PC-9 (cell line): ENCODE measurements at regions not wholly inside any gene's neighbourhood (a gene's known extent, or its start where the extent isn't known, plus 50 kb on each side); places are given as distances from the start of the nearest gene placed in this dataset.

Source experiments
- BruUV-seq: library from RNA; stranded (reverse); fragments of 400-500 nt; replicated peaks from 2 replicates; lab custom pipeline; 2021; lab: Mats Ljungman, UMichigan
- CTCF ChIA-PET: fragments of 300-600 bp; sonication (Branson Sonifier 250); formaldehyde crosslinking; loops from one replicate; lab custom pipeline; 2022; ENCODE audit warnings: antibody characterized with exemption; lab: Charles Lee
- POLR2A ChIA-PET: fragments of 300-600 bp; sonication (Branson Sonifier 250); formaldehyde crosslinking; loops from one replicate; lab custom pipeline; 2022; ENCODE audit warnings: antibody characterized with exemption; ENCODE audit not compliant: unreplicated experiment; lab: Charles Lee
- DNase-seq, 2 experiments: peaks; one replicate each; pipeline versions ENCODE4 v3.0.0 to v3.0.0-alpha.2; 2015 to 2022; ENCODE audit warnings: mixed read lengths in 1 of 2
- H2AFZ ChIP-seq: fragments of 200-600 bp; sonication (generic); 2 replicates; pipeline ENCODE4 v1.8.1; 2017; ENCODE audit warnings: antibody characterized with exemption
- H3F3A ChIP-seq: fragments of 200-600 bp; sonication (generic); 2 replicates; pipeline ENCODE4 v1.8.1; 2017; ENCODE audit warnings: antibody characterized with exemption, mild to moderate bottlenecking, low read depth; ENCODE audit not compliant: insufficient read depth
- H3K27ac ChIP-seq: fragments of 200-600 bp; sonication (generic); 2 replicates; pipeline ENCODE4 v1.6.1; 2016; ENCODE audit warnings: mixed run types
- H3K27me3 ChIP-seq: fragments of 200-600 bp; sonication (generic); 2 replicates; pipeline ENCODE4 v1.6.1; 2016; ENCODE audit warnings: low read depth, mixed run types; ENCODE audit not compliant: insufficient read depth
- H3K36me3 ChIP-seq: fragments of 200-600 bp; sonication (generic); 2 replicates; pipeline ENCODE4 v1.6.1; 2016; ENCODE audit warnings: low read depth, mixed run types
- H3K4me1 ChIP-seq: fragments of 200-600 bp; sonication (generic); replicated peaks from 2 replicates; pipeline ENCODE4 v1.6.1; 2016; ENCODE audit warnings: mixed run types; ENCODE audit not compliant: insufficient read depth
- H3K4me2 ChIP-seq: fragments of 200-600 bp; sonication (generic); 2 replicates; pipeline ENCODE4 v1.6.1; 2017; ENCODE audit warnings: mixed run types
- H3K4me3 ChIP-seq: fragments of 200-600 bp; sonication (generic); 2 replicates; pipeline ENCODE4 v1.6.1; 2016; ENCODE audit warnings: mixed run types
- H3K79me2 ChIP-seq: fragments of 200-600 bp; sonication (generic); 2 replicates; pipeline ENCODE4 v1.6.1; 2017; ENCODE audit warnings: low read depth, mixed run types
- H3K9me2 ChIP-seq: fragments of 200-600 bp; sonication (generic); 2 replicates; pipeline ENCODE4 v1.8.1; 2017; ENCODE audit warnings: mild to moderate bottlenecking; ENCODE audit not compliant: insufficient read depth
- H3K9me3 ChIP-seq: fragments of 200-600 bp; sonication (generic); 2 replicates; pipeline ENCODE4 v1.8.1; 2016; ENCODE audit warnings: low read depth; ENCODE audit not compliant: insufficient read depth
- H4K20me1 ChIP-seq: fragments of 200-600 bp; sonication (generic); 2 replicates; pipeline ENCODE4 v1.8.1; 2017; ENCODE audit not compliant: insufficient read depth
- EZH2 ChIP-seq: fragments of 200-600 bp; sonication (generic); IDR thresholded peaks from 2 replicates; pipeline ENCODE4 v1.8.0; 2017; ENCODE audit warnings: antibody characterized with exemption, low read depth
- intact Hi-C: fragments of 100-400 bp; cut with micrococcal nuclease; formaldehyde crosslinking; loops from one replicate; pipeline ENCODE4 v1.10.0; 2022; ENCODE audit not compliant: unreplicated experiment
- TF ChIP-seq, protein P1 (sequence below): fragments of 200-600 bp; sonication (generic); conservative IDR thresholded peaks from 2 replicates; pipeline ENCODE4 v1.6.1; 2017; ENCODE audit warnings: mixed run types, antibody characterized with exemption, mild to moderate bottlenecking, moderate library complexity

DNA sequence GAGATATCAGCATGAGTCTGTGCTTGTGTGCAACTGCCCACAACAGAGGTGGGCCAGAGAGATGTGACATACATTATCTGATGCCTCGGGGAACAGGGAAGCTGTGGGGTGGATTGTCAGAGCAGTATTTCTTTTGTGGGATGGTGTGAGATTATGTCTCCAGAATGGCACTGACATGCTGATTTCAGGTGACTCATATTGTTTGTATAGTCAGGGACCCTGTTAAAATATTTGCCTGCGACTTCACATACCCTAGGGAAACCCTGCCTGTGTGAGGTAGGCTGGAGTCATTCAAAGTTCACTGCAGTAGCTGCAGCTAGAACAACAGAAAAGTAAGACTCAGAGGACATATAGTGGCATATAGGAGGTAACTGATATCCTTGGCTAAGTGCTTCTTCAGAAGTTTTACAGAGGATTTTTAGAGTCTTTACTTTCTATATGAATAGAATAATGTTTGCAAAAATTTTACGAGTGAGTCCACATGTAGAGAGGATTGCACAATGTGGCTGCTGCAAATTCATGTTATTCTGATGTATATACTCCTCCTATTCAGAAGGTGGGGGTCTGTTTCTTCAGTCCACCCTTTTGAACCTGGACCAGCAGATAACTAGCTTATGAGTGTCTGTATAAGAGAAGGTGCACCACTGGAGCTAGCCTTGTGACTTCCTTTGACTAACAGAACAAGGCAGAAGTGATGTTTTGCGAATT lies 89.3 kb downstream of the MACIR start:
- H3K9me2 ChIP-seq = no peaks in the 10 kb centered on the region
- H3K27ac ChIP-seq = peak overlapping the region; percentile 33; the same call in 1 of the 2 replicates
- no peaks in the 10 kb centered on the region for H3K9me3 ChIP-seq
- peaks cover 17% of the 10 kb centered on the region for H3K4me1 ChIP-seq
- ChIA-PET CTCF (no interaction called here), POLR2A (interaction anchor here (0.7 kb wide), 1 partner anchor 785 kb away, joined by 5 read pairs; no protein-coding TSS in a partner anchor)
- no peaks in the 10 kb centered on the region for H3K79me2 ChIP-seq
- peak; percentile 26 to 72 for DNase-seq
- H3K36me3 ChIP-seq = no peaks in the 10 kb centered on the region
- peaks cover 9% of the 10 kb centered on the region; the same call in 1 of the 2 replicates for H3F3A ChIP-seq
- no peaks in the 10 kb centered on the region for H4K20me1 ChIP-seq
- no peak overlapping the region for H3K4me3 ChIP-seq
- intact Hi-C loops = no loop called here
- H3K27me3 ChIP-seq = no peaks in the 10 kb centered on the region
- H2AFZ ChIP-seq = peak overlapping the region; percentile 30; the same call in 1 of the 2 replicates
- peak overlapping the region; percentile 44 for H3K4me2 ChIP-seq
- TF ChIP-seq, protein P1, sequence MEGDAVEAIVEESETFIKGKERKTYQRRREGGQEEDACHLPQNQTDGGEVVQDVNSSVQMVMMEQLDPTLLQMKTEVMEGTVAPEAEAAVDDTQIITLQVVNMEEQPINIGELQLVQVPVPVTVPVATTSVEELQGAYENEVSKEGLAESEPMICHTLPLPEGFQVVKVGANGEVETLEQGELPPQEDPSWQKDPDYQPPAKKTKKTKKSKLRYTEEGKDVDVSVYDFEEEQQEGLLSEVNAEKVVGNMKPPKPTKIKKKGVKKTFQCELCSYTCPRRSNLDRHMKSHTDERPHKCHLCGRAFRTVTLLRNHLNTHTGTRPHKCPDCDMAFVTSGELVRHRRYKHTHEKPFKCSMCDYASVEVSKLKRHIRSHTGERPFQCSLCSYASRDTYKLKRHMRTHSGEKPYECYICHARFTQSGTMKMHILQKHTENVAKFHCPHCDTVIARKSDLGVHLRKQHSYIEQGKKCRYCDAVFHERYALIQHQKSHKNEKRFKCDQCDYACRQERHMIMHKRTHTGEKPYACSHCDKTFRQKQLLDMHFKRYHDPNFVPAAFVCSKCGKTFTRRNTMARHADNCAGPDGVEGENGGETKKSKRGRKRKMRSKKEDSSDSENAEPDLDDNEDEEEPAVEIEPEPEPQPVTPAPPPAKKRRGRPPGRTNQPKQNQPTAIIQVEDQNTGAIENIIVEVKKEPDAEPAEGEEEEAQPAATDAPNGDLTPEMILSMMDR = no peak
- no peak for TF ChIP-seq EZH2
- no TSS peak for BruUV-seq

DNA sequence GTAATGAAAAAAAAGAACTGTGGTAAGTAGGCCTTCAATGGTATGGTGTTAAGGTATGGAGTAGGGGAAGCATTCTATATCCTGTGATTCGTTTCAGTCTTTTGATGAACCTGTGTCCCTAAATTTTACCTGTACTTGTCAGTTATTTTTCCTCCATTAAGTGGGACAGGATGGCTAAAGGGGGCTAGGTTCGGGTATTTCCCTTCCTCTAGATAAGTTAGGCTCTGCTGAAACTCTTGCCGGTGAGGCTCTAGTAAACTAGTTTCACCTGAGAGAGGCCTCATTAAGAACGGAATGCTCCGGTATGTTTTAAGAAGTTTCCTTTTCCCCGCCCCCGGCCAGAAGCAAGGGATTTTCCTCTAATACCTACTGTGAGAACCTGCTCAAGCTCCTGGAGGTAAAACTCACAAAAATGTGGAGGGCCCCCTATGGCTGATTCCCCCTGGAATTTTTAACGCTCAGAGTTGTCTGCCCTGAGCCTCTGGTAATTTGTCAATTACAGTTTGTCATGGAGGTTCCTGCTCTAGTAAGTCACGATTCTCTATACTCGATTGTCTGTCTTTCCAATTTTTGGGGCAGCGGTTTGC lies 87.7 kb downstream of the MACIR start:
- DNase-seq = no peak
- Histone ChIP-seq H2AFZ (no peak overlapping the region), H3K4me2 (no peak overlapping the region), H3K4me1 (peaks cover 17% of the 10 kb centered on the region), H3K27ac (no peak overlapping the region), H3K36me3 (no peaks in the 10 kb centered on the region), H3K27me3 (no peaks in the 10 kb centered on the region), H4K20me1 (no peaks in the 10 kb centered on the region), H3K79me2 (no peaks in the 10 kb centered on the region), H3K9me2 (no peaks in the 10 kb centered on the region), H3K4me3 (no peak overlapping the region), H3F3A (peaks cover 9% of the 10 kb centered on the region; the same call in 1 of the 2 replicates), H3K9me3 (no peaks in the 10 kb centered on the region)
- TF ChIP-seq, protein P1 = no peak
- TF ChIP-seq EZH2 = no peak
- POLR2A ChIA-PET = no interaction called here
- CTCF ChIA-PET = no interaction called here
- intact Hi-C loops = no loop called here
- no TSS peak for BruUV-seq

DNA sequence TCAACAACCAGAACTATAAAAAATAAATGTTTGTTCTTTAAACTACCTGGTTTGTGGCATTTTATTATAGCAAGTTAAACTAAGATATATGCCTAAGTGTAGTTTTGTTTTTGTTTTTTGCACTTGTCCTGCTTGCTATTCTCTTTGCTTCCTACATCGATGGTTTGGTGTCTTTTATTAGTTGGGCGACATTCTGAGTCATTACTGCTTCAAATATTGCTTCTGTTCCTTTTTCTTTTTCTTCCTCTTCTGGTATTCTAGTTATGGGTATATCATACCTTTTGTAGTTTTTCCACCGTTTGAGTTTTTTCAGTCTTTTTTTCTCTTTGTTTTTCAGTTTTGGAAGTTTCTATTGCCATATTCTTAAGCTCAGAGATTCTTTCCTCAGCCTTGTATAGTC lies 86.9 kb downstream of the MACIR start:
- H3K4me2 ChIP-seq = no peak overlapping the region
- peaks cover 9% of the 10 kb centered on the region; the same call in 1 of the 2 replicates for H3F3A ChIP-seq
- H2AFZ ChIP-seq = no peak overlapping the region
- H3K79me2 ChIP-seq = no peaks in the 10 kb centered on the region
- no peaks in the 10 kb centered on the region for H3K27me3 ChIP-seq
- no peaks in the 10 kb centered on the region for H3K9me3 ChIP-seq
- intact Hi-C loops = no loop called here
- H3K9me2 ChIP-seq = no peaks in the 10 kb centered on the region
- ChIA-PET POLR2A (no interaction called here), CTCF (no interaction called here)
- no peaks in the 10 kb centered on the region for H3K36me3 ChIP-seq
- TF ChIP-seq, protein P1 = no peak
- no peak for TF ChIP-seq EZH2
- BruUV-seq = no TSS peak
- peaks cover 17% of the 10 kb centered on the region for H3K4me1 ChIP-seq
- DNase-seq = no peak
- no peak overlapping the region for H3K27ac ChIP-seq
- no peaks in the 10 kb centered on the region for H4K20me1 ChIP-seq
- no peak overlapping the region for H3K4me3 ChIP-seq
